Keratinocyte (primary cell): ENCODE measurements at regions not wholly inside any gene's neighbourhood (a gene's known extent, or its start where the extent isn't known, plus 50 kb on each side); places are given as distances from the start of the nearest gene placed in this dataset.

Source experiments
- DNase-seq: peaks from one replicate; pipeline ENCODE4 v3.0.0-alpha.2; 2011; ENCODE audit warnings: low read depth, missing footprints, low spot score
- FAIRE-seq: peaks from 2 replicates; lab custom pipeline; 2011; peaks lifted over from hg19 to GRCh38; lab: Jason Lieb, UNC
- H2AFZ ChIP-seq: 2 replicates; pipeline ENCODE4 v1.6.0; 2012; ENCODE audit warnings: low read length, control low read depth, inconsistent platforms; ENCODE audit not compliant: control insufficient read depth
- H3K27ac ChIP-seq: 2 replicates; pipeline ENCODE4 v1.5.1; 2011; ENCODE audit warnings: low read length; ENCODE audit not compliant: control insufficient read depth, insufficient read depth
- H3K27me3 ChIP-seq: 3 replicates; pipeline ENCODE4 v1.6.0; 2011; ENCODE audit warnings: low read length; ENCODE audit not compliant: control insufficient read depth, insufficient read depth; ENCODE audit errors: extremely low read depth
- H3K36me3 ChIP-seq, 2 experiments: 2 replicates in 1 of 2; 3 replicates in 1 of 2; pipeline ENCODE4 v1.5.1; 2011; ENCODE audit warnings: low read length in 2 of 2, mild to moderate bottlenecking in 1 of 2; ENCODE audit not compliant: control insufficient read depth in 2 of 2, insufficient read depth in 2 of 2; ENCODE audit errors: extremely low read depth in 1 of 2
- H3K4me1 ChIP-seq: 3 replicates; pipeline ENCODE4 v1.5.1; 2011; ENCODE audit warnings: low read length; ENCODE audit not compliant: control insufficient read depth, insufficient read depth; ENCODE audit errors: extremely low read depth
- H3K4me2 ChIP-seq: 3 replicates; pipeline ENCODE4 v1.6.0; 2011; ENCODE audit warnings: low read depth, low read length; ENCODE audit not compliant: control insufficient read depth, insufficient read depth; ENCODE audit errors: extremely low read depth
- H3K4me3 ChIP-seq, 3 experiments: fragments of 200-600 bp in 1 of 3; sonication (generic) in 1 of 3; 2 replicates in 2 of 3; 3 replicates in 1 of 3; pipeline ENCODE4 v1.5.1; 2011 to 2016; ENCODE audit warnings: low read length in 3 of 3, mild to moderate bottlenecking in 3 of 3, control low read depth in 2 of 3, inconsistent platforms in 1 of 3, low read depth in 1 of 3, mixed read lengths in 1 of 3, mixed run types in 1 of 3, moderate library complexity in 1 of 3; ENCODE audit not compliant: control insufficient read depth in 2 of 3, insufficient read depth in 2 of 3; ENCODE audit errors: extremely low read depth in 1 of 3
- H3K79me2 ChIP-seq: 2 replicates; pipeline ENCODE4 v1.6.0; 2012; ENCODE audit warnings: low read length; ENCODE audit not compliant: control insufficient read depth, insufficient read depth
- H3K9ac ChIP-seq: 3 replicates; pipeline ENCODE4 v1.6.0; 2011; ENCODE audit warnings: low read length; ENCODE audit not compliant: control insufficient read depth, insufficient read depth; ENCODE audit errors: extremely low read depth
- H3K9me1 ChIP-seq: 3 replicates; pipeline ENCODE4 v1.6.0; 2011; ENCODE audit warnings: low read length; ENCODE audit not compliant: control insufficient read depth, insufficient read depth; ENCODE audit errors: extremely low read depth
- H3K9me3 ChIP-seq: 2 replicates; pipeline ENCODE4 v1.5.1; 2012; ENCODE audit warnings: low read depth, low read length; ENCODE audit not compliant: control insufficient read depth
- H4K20me1 ChIP-seq: 3 replicates; pipeline ENCODE4 v1.6.0; 2011; ENCODE audit warnings: low read length; ENCODE audit not compliant: control insufficient read depth, insufficient read depth; ENCODE audit errors: extremely low read depth
- CTCF ChIP-seq, 3 experiments: IDR thresholded peaks in 1 of 3; conservative IDR thresholded peaks in 1 of 3; optimal IDR thresholded peaks in 1 of 3; 2 replicates in 2 of 3; 3 replicates in 1 of 3; pipeline versions ENCODE3 to v1.5.1; 2011; ENCODE audit warnings: low read length in 3 of 3, mild to moderate bottlenecking in 3 of 3, moderate library complexity in 2 of 3, control low read depth in 1 of 3, inconsistent platforms in 1 of 3; ENCODE audit not compliant: insufficient read depth in 2 of 3; ENCODE audit errors: extremely low read depth in 1 of 3
- EZH2 ChIP-seq: IDR thresholded peaks from one replicate; pipeline ENCODE4 v1.6.1; 2012; ENCODE audit warnings: inconsistent platforms, mild to moderate bottlenecking, low read length, moderate library complexity
- dilution Hi-C: fragments of 300-500 bp; cut with MboI; formaldehyde crosslinking; loops from one replicate; pipeline ENCODE4 v1.7.0; 2020; ENCODE audit warnings: low sequenced_read_pairs; ENCODE audit not compliant: extremely low pct_ligation_motif_present

DNA sequence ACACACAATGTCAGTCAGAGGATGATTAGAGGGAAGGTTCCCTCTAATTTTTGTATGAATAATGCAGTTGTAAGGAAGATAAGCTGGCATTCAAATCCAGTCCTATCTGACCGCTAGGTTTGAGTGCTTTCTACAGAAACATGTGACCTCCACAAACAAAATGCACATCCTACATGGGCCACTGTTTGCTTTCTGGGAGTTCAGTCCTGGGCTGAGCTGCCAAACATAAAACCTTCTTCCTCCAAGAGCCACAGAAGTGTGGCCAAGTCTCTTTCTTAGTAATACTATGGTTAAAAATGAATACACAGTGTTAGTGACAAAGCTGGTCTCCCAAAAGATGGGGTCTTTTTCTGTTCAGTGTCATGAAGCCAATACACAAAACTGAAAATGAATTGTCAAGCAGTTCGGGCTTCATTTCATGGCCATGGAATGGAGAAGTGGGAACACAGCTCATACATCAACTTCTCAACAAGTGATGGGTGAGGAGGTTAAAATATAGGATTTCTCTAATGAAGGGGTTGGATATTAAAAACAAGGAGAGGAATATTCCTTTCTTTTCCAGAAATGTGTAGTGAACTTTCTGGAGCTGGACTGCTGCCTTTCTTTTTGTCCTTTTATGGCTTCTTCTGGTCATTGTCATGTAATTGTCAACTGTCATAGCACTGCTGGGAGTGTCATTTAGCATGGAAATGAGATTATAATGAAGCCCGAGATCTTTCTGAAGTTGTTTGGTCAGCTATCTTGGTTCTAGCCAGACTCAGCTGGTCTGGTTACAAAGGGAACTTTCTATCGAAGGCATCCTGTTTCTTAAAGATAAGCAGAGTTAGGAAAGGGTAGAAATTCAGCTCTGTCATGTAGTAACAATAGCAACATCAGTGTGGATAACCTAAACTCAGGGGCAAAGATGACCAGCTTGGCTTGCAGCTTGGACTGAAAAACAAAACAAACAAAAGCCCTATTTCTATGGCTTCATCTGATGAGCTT lies 135.1 kb downstream of the CHD1L start:
- TF ChIP-seq EZH2, result no peak
- no peak for TF ChIP-seq CTCF (optimal IDR thresholded peaks at IDR 0.05 in 1 of 3, IDR thresholded peaks at IDR 0.05 in 1 of 3, conservative IDR thresholded peaks at IDR 0.05 in 1 of 3; ENCODE audit: extremely low read depth in 1 of 3, insufficient read depth in 2 of 3, low read length in 3 of 3)
- Histone ChIP-seq H3K4me3 (no peak overlapping the region), H3K9me3 (no peaks in the 10 kb centered on the region), H3K9me1 (no peaks in the 10 kb centered on the region), H3K79me2 (no peaks in the 10 kb centered on the region), H3K27me3 (no peaks in the 10 kb centered on the region), H3K27ac (no peak overlapping the region), H3K4me2 (no peak overlapping the region), H2AFZ (no peak overlapping the region), H3K4me1 (no peaks in the 10 kb centered on the region), H3K9ac (no peak overlapping the region), H4K20me1 (no peaks in the 10 kb centered on the region), H3K36me3 (no peaks in the 10 kb centered on the region)
- FAIRE-seq (no peak), DNase-seq (no peak)
- dilution Hi-C loops, result no loop called here

DNA sequence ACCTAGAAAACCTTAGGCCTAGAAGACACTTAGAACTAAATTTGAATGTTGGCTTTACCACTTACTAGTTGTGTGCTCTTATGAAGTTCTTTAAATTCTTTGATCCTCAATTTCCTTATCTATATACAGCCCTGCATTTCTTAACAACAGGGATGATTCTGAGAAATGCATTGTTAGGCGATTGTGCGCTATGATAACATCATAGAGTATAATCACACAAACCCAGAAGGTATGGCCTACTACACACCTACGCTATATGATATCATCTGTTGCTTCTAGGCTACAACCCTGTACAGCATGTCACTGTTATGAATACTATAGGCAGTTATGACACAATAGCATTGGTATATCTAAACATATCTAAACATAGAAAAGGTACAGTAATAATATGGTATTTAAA lies 137.4 kb downstream of the CHD1L start:
- TF ChIP-seq EZH2 (no peak), CTCF (optimal IDR thresholded peaks at IDR 0.05 in 1 of 3, IDR thresholded peaks at IDR 0.05 in 1 of 3, conservative IDR thresholded peaks at IDR 0.05 in 1 of 3; ENCODE audit: extremely low read depth in 1 of 3, insufficient read depth in 2 of 3, low read length in 3 of 3) (no peak)
- H3K27me3 ChIP-seq, result no peaks in the 10 kb centered on the region

More for the DNA sequence above, 137.4 kb downstream of the CHD1L start:
- Histone ChIP-seq H3K79me2 (no peaks in the 10 kb centered on the region), H3K4me1 (no peaks in the 10 kb centered on the region), H3K9me1 (no peaks in the 10 kb centered on the region), H3K4me2 (no peak overlapping the region), H3K9ac (no peak overlapping the region), H3K9me3 (no peaks in the 10 kb centered on the region), H4K20me1 (no peaks in the 10 kb centered on the region), H2AFZ (no peak overlapping the region), H3K4me3 (no peak overlapping the region), H3K36me3 (no peaks in the 10 kb centered on the region), H3K27ac (no peak overlapping the region)
- dilution Hi-C loops, result no loop called here
- DNase-seq (no peak), FAIRE-seq (no peak)
